A673 (cell line): ENCODE measurements at regions not wholly inside any gene's neighbourhood (a gene's known extent, or its start where the extent isn't known, plus 50 kb on each side); places are given as distances from the start of the nearest gene placed in this dataset.

Source experiments
- BruUV-seq: library from RNA; stranded (reverse); fragments of 400-500 nt; replicated peaks from 2 replicates; lab custom pipeline; 2021; lab: Mats Ljungman, UMichigan
- CTCF ChIA-PET: fragments of 300-600 bp; sonication (Branson Sonifier 250); formaldehyde crosslinking; loops from one replicate; lab custom pipeline; 2022; ENCODE audit warnings: antibody characterized with exemption; lab: Charles Lee
- POLR2A ChIA-PET: fragments of 300-600 bp; sonication (Branson Sonifier 250); formaldehyde crosslinking; loops from one replicate; lab custom pipeline; 2022; ENCODE audit warnings: antibody characterized with exemption; ENCODE audit not compliant: low non-redundant PET; lab: Charles Lee
- DNase-seq: peaks from one replicate; pipeline ENCODE4 v3.0.0-alpha.2; 2015; ENCODE audit warnings: low spot score
- H3K27ac ChIP-seq: fragments of 200-600 bp; sonication (generic); 2 replicates; pipeline ENCODE4 v1.5.1; 2016; ENCODE audit warnings: mixed run types, low read depth, mild to moderate bottlenecking, mixed read lengths, antibody characterized with exemption, low read length; ENCODE audit not compliant: poor library complexity, severe bottlenecking
- H3K27me3 ChIP-seq: fragments of 200-600 bp; sonication (generic); replicated peaks from 2 replicates; pipeline ENCODE4 v1.6.1; 2017; ENCODE audit warnings: mixed run types, low read depth, mild to moderate bottlenecking, mixed read lengths, antibody characterized with exemption, low read length; ENCODE audit not compliant: insufficient read depth, poor library complexity
- H3K36me3 ChIP-seq: fragments of 200-600 bp; sonication (generic); 2 replicates; pipeline ENCODE4 v1.6.1; 2016; ENCODE audit warnings: mixed run types, mild to moderate bottlenecking, mixed read lengths, antibody characterized with exemption, low read length; ENCODE audit not compliant: insufficient read depth, poor library complexity, severe bottlenecking
- H3K4me1 ChIP-seq: fragments of 200-600 bp; sonication (generic); 2 replicates; pipeline ENCODE4 v1.6.1; 2017; ENCODE audit warnings: mixed run types, mild to moderate bottlenecking, mixed read lengths, antibody characterized with exemption, low read length; ENCODE audit not compliant: insufficient read depth, poor library complexity, severe bottlenecking
- H3K4me3 ChIP-seq: fragments of 200-600 bp; sonication (generic); 2 replicates; pipeline ENCODE4 v1.5.1; 2016; ENCODE audit warnings: low read depth, mixed run types, mild to moderate bottlenecking, mixed read lengths, low read length; ENCODE audit not compliant: poor library complexity, severe bottlenecking
- H3K9me3 ChIP-seq: fragments of 200-600 bp; sonication (generic); 2 replicates; pipeline ENCODE4 v1.6.1; 2016; ENCODE audit warnings: mixed run types, low read depth, mild to moderate bottlenecking, mixed read lengths, antibody characterized with exemption, low read length; ENCODE audit not compliant: poor library complexity, severe bottlenecking
- EZH2 ChIP-seq: fragments of 200-600 bp; sonication (generic); IDR thresholded peaks from 2 replicates; pipeline ENCODE4 v1.6.1; 2017; ENCODE audit warnings: borderline replicate concordance, low read depth, mild to moderate bottlenecking, mixed read lengths, antibody characterized with exemption, low read length; ENCODE audit not compliant: poor library complexity, severe bottlenecking
- intact Hi-C: fragments of 100-400 bp; cut with micrococcal nuclease; formaldehyde crosslinking; loops from one replicate; pipeline ENCODE4 v1.10.0; 2022; ENCODE audit not compliant: unreplicated experiment
- TF ChIP-seq, protein P1 (sequence below): fragments of 300-800, 200-600 bp; sonication (generic); conservative IDR thresholded peaks from 2 replicates; pipeline ENCODE4 v1.5.1; 2017; ENCODE audit warnings: low read depth, mild to moderate bottlenecking, antibody characterized with exemption, low read length, moderate library complexity, mixed read lengths

- Histone ChIP-seq H3K27me3 (no peaks in the 10 kb centered on the region), H3K9me3 (no peaks in the 10 kb centered on the region), H3K4me1 (no peaks in the 10 kb centered on the region), H3K4me3 (no peak overlapping the region), H3K36me3 (no peaks in the 10 kb centered on the region), H3K27ac (no peak overlapping the region)
- intact Hi-C loops = no loop called here
- no peak for DNase-seq
- ChIA-PET POLR2A (no interaction called here), CTCF (no interaction called here)
- TF ChIP-seq, protein P1, sequence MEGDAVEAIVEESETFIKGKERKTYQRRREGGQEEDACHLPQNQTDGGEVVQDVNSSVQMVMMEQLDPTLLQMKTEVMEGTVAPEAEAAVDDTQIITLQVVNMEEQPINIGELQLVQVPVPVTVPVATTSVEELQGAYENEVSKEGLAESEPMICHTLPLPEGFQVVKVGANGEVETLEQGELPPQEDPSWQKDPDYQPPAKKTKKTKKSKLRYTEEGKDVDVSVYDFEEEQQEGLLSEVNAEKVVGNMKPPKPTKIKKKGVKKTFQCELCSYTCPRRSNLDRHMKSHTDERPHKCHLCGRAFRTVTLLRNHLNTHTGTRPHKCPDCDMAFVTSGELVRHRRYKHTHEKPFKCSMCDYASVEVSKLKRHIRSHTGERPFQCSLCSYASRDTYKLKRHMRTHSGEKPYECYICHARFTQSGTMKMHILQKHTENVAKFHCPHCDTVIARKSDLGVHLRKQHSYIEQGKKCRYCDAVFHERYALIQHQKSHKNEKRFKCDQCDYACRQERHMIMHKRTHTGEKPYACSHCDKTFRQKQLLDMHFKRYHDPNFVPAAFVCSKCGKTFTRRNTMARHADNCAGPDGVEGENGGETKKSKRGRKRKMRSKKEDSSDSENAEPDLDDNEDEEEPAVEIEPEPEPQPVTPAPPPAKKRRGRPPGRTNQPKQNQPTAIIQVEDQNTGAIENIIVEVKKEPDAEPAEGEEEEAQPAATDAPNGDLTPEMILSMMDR = no peak
- BruUV-seq = no TSS peak
These were observed 189.2 kb downstream of the RSL24D1 start for GRCh38 chr15:55007561-55007960.

GRCh38 chr15:55005679-55006078 lies 191.1 kb downstream of the RSL24D1 start:
- Histone ChIP-seq H3K27ac (no peak overlapping the region), H3K27me3 (no peaks in the 10 kb centered on the region), H3K4me3 (no peak overlapping the region), H3K9me3 (no peaks in the 10 kb centered on the region), H3K36me3 (no peaks in the 10 kb centered on the region), H3K4me1 (no peaks in the 10 kb centered on the region)
- intact Hi-C loops = no loop called here
- TF ChIP-seq, protein P1 = no peak
- TF ChIP-seq EZH2 = no peak
- ChIA-PET CTCF (no interaction called here), POLR2A (no interaction called here)
- no TSS peak for BruUV-seq
- DNase-seq = no peak

DNA sequence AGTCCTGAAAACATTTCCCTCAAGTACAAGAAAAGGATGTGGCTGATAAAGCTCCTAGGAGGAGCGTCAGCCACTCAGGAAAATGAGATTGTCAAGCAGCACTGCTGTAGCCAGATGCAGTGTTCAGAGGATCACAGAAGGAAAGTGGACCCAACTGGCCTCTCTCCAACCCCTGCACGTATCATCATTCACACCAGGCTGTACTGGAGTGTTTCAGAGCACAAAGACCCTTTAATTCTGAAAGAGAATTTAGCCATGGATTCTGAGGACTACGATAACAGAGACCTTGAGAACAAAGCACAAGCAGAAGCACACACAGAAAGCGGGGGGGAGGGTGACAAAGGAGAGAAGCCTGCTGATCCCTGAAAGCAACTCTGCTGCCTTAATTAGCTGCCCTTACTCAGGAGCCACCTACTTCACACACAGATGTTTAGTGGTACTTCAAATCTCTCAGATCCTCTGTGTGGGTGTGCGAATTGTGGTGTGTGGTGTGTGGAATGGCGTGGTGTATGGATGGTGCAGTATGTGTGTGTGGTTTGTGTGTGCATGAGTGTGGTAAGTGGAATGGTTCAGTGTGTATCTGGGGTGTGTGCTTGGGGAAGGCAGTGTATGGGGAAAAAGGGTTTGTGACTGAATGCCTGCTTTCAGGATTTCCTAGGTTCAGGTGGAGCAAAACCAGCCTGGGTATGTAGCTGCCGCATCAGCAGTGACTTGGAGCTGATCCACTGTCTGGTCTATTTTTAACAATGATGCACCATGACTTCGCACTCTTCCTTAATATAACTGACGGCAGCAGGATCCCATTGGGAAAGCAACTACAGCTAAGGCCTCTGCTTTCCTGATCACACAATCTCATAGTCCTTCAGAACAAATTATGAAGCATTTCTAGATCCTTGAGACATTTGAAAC lies 192.5 kb downstream of the RSL24D1 start:
- no peaks in the 10 kb centered on the region for H3K4me1 ChIP-seq
- no TSS peak for BruUV-seq
- TF ChIP-seq EZH2 = no peak
- TF ChIP-seq, protein P1 = no peak
- H3K36me3 ChIP-seq = no peaks in the 10 kb centered on the region
- no peak overlapping the region for H3K4me3 ChIP-seq
- no peak overlapping the region for H3K27ac ChIP-seq
- ChIA-PET CTCF (no interaction called here), POLR2A (no interaction called here)
- intact Hi-C loops = no loop called here
- no peaks in the 10 kb centered on the region for H3K9me3 ChIP-seq
- DNase-seq = no peak
- no peaks in the 10 kb centered on the region for H3K27me3 ChIP-seq
